GM12878 (cell line): ENCODE measurements at regions not wholly inside any gene's neighbourhood (a gene's known extent, or its start where the extent isn't known, plus 50 kb on each side); places are given as distances from the start of the nearest gene placed in this dataset.

Source experiments
- CREM ChIP-seq: IDR thresholded peaks from 2 replicates; pipeline ENCODE4 v1.6.1; 2014; ENCODE audit warnings: antibody characterized with exemption, low read depth
- GABPA ChIP-seq: IDR thresholded peaks from 2 replicates; pipeline ENCODE4 v1.6.1; 2014; ENCODE audit warnings: antibody characterized with exemption, low read depth, mild to moderate bottlenecking, inconsistent platforms
- IKZF1 ChIP-seq: fragments of 450-650 bp; conservative IDR thresholded peaks from 2 replicates; pipeline ENCODE4 v1.6.1; 2017; ENCODE audit warnings: antibody characterized with exemption, mild to moderate bottlenecking
- IRF4 ChIP-seq: IDR thresholded peaks from 2 replicates; pipeline ENCODE4 v1.6.1; 2011; ENCODE audit warnings: low read depth, low read length
- NRF1 ChIP-seq: conservative IDR thresholded peaks from 2 replicates; pipeline ENCODE4 v1.6.1; 2011; ENCODE audit warnings: mild to moderate bottlenecking, low read depth, low read length, improper control_type of control experiment
- SIX5 ChIP-seq: IDR thresholded peaks from 2 replicates; pipeline ENCODE4 v1.6.1; 2011; ENCODE audit warnings: mild to moderate bottlenecking, low read depth, low read length, moderate library complexity; ENCODE audit not compliant: severe bottlenecking
- SPI1 ChIP-seq: IDR thresholded peaks from 2 replicates; pipeline ENCODE4 v1.6.1; 2011; ENCODE audit warnings: low read depth, mild to moderate bottlenecking, low read length, moderate library complexity, borderline replicate concordance; ENCODE audit not compliant: insufficient read depth
- TCF12 ChIP-seq: IDR thresholded peaks from 2 replicates; pipeline ENCODE4 v1.6.1; 2011; ENCODE audit warnings: low read depth, mild to moderate bottlenecking, low read length
- TCF7 ChIP-seq: IDR thresholded peaks from 2 replicates; pipeline ENCODE4 v1.6.1; 2014; ENCODE audit warnings: antibody characterized with exemption, borderline replicate concordance
- YY1 ChIP-seq: IDR thresholded peaks from 2 replicates; pipeline ENCODE4 v1.6.1; 2011; ENCODE audit warnings: low read depth, mild to moderate bottlenecking, low read length
- TF ChIP-seq, protein P1 (sequence below): fragments of 450-650 bp; IDR thresholded peaks from 2 replicates; pipeline ENCODE4 v1.6.1; 2016; ENCODE audit warnings: mild to moderate bottlenecking
- TF ChIP-seq, protein P2 (sequence below): fragments of 450-650 bp; IDR thresholded peaks from 2 replicates; pipeline ENCODE4 v1.6.1; 2014; ENCODE audit warnings: mild to moderate bottlenecking
- TF ChIP-seq, protein P3 (sequence below): IDR thresholded peaks from 2 replicates; pipeline ENCODE4 v1.6.1; 2011; ENCODE audit warnings: mild to moderate bottlenecking, low read depth, low read length, moderate library complexity; ENCODE audit not compliant: insufficient replicate concordance
- TF ChIP-seq, protein P4 (sequence below): IDR thresholded peaks from 2 replicates; pipeline ENCODE4 v1.6.1; 2011; ENCODE audit warnings: borderline replicate concordance, low read depth, mild to moderate bottlenecking, moderate library complexity, mixed read lengths, low read length; ENCODE audit not compliant: insufficient read depth; ENCODE audit errors: extremely low read length

DNA sequence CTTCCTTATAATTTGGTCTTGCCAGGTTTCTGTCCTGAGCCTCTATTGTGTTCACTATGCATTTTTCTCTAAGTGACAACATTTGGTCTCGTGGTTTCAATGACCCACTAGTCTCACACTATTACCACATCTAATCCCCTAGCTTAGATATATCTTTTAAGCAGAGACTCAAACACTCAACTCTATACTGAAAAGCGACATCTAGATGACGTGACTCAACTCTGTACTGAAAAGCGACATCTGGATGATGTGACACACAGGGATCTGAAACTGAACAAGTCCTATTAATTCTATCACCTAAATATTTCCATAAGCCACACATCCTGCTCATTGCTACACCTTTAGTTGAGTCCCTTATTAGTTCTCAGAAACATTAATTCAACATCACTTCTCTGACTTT lies 141.7 kb upstream of the MBNL1 start (continued):
- TF ChIP-seq, protein P1, sequence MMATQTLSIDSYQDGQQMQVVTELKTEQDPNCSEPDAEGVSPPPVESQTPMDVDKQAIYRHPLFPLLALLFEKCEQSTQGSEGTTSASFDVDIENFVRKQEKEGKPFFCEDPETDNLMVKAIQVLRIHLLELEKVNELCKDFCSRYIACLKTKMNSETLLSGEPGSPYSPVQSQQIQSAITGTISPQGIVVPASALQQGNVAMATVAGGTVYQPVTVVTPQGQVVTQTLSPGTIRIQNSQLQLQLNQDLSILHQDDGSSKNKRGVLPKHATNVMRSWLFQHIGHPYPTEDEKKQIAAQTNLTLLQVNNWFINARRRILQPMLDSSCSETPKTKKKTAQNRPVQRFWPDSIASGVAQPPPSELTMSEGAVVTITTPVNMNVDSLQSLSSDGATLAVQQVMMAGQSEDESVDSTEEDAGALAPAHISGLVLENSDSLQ: peak; percentile 70; the same call in 1 of the 2 replicates
- TF ChIP-seq TCF7: peak; percentile 80
- peak; percentile 56 for TF ChIP-seq GABPA
- TF ChIP-seq, protein P2, sequence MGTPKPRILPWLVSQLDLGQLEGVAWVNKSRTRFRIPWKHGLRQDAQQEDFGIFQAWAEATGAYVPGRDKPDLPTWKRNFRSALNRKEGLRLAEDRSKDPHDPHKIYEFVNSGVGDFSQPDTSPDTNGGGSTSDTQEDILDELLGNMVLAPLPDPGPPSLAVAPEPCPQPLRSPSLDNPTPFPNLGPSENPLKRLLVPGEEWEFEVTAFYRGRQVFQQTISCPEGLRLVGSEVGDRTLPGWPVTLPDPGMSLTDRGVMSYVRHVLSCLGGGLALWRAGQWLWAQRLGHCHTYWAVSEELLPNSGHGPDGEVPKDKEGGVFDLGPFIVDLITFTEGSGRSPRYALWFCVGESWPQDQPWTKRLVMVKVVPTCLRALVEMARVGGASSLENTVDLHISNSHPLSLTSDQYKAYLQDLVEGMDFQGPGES: no peak
- TF ChIP-seq CREM: peak; percentile 92
- TF ChIP-seq SPI1: peak; percentile 73
- TF ChIP-seq YY1: no peak
- TF ChIP-seq SIX5: no peak
- TF ChIP-seq, protein P3, sequence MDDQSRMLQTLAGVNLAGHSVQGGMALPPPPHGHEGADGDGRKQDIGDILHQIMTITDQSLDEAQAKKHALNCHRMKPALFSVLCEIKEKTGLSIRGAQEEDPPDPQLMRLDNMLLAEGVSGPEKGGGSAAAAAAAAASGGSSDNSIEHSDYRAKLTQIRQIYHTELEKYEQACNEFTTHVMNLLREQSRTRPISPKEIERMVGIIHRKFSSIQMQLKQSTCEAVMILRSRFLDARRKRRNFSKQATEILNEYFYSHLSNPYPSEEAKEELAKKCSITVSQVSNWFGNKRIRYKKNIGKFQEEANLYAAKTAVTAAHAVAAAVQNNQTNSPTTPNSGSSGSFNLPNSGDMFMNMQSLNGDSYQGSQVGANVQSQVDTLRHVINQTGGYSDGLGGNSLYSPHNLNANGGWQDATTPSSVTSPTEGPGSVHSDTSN: no peak
- TF ChIP-seq NRF1: no peak
- TF ChIP-seq, protein P4, sequence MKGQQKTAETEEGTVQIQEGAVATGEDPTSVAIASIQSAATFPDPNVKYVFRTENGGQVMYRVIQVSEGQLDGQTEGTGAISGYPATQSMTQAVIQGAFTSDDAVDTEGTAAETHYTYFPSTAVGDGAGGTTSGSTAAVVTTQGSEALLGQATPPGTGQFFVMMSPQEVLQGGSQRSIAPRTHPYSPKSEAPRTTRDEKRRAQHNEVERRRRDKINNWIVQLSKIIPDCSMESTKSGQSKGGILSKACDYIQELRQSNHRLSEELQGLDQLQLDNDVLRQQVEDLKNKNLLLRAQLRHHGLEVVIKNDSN: no peak
- peak; percentile 88 for TF ChIP-seq TCF12
- peak; percentile 96 for TF ChIP-seq IKZF1
- peak; percentile 95 for TF ChIP-seq IRF4
